GM10266 (cell line): ENCODE measurements at regions not wholly inside any gene's neighbourhood (a gene's known extent, or its start where the extent isn't known, plus 50 kb on each side); places are given as distances from the start of the nearest gene placed in this dataset.
"Not testable (repeated sequence)": the region's sequence is repeated elsewhere in the genome, so short reads cannot be mapped to it uniquely, and the experiment has no call there.

Source experiments
- DNase-seq: peaks from one replicate; pipeline ENCODE4 v3.0.0; 2012; ENCODE audit errors: extremely low spot score
- TF ChIP-seq, protein P1 (sequence below): IDR thresholded peaks from 2 replicates; pipeline ENCODE4 v1.5.1; 2012; ENCODE audit warnings: mild to moderate bottlenecking, low read depth; ENCODE audit not compliant: control insufficient read depth, insufficient read depth; ENCODE audit errors: missing control alignments

DNA sequence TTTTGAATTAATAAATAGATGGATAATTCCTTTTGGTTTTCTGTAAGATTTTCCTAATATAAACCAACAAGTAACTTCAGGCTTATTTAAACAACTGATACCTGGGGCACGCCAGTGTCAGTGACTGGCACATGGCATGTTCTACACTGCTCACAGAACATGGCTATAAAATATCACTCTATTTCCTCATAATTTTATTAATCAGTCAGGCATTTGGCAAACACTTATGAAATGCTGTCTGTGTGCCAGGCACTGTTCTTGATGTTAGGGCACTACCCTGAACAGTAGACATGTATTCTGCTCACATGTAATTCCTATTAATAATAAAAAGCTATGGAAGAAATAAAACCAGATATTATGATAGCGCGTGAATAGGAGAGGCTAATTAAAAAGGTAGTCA is 661.0 kb downstream of the DTWD2 start:
- no peak for DNase-seq
- TF ChIP-seq, protein P1, sequence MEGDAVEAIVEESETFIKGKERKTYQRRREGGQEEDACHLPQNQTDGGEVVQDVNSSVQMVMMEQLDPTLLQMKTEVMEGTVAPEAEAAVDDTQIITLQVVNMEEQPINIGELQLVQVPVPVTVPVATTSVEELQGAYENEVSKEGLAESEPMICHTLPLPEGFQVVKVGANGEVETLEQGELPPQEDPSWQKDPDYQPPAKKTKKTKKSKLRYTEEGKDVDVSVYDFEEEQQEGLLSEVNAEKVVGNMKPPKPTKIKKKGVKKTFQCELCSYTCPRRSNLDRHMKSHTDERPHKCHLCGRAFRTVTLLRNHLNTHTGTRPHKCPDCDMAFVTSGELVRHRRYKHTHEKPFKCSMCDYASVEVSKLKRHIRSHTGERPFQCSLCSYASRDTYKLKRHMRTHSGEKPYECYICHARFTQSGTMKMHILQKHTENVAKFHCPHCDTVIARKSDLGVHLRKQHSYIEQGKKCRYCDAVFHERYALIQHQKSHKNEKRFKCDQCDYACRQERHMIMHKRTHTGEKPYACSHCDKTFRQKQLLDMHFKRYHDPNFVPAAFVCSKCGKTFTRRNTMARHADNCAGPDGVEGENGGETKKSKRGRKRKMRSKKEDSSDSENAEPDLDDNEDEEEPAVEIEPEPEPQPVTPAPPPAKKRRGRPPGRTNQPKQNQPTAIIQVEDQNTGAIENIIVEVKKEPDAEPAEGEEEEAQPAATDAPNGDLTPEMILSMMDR, result no peak

DNA sequence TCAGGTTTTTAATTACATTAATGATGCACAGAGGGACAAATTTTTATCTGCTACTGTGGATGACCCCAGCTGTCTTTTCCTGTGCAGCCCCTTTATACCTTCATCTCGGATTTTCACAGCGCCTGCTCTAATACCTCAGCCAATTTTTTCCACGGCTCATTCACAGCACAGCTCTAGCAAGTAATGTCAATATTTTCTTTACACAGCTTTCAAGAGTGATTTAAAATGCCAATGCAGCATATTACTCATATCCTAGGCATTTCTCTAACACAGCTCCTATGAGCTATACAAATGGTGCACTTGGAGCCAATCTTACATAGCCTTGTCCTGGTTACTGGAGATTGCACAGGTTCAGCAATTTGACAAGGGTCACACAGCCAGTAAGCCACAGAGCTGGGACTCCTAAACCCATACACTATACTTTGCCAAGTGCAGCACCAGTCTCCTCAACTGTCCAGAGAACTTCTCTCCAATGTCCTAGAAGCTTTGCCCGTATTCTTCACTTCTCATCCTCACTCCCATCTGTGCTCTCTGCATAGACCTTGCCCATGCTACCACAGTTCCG is 661.8 kb downstream of the DTWD2 start:
- TF ChIP-seq, protein P1, result no peak
- DNase-seq, result no peak

DNA sequence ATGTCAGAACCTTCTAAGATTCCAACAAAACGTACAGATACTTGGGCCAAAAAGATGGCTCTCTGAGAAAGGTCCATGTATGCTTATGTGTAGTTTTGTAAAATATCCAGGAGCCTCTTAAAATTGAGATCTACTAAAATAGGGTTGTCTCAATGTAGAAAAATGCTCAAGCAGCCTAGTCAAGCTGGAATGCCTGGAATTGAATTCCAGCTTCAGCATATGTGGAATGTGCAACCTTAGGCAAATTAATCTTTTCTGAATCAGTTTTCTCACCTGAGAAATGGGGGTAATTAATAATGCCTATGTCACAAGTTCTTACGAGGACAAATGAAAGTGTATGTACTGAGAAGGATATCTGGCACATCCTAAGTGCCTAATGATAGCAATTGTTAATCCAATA is 662.4 kb downstream of the DTWD2 start:
- TF ChIP-seq, protein P1, result no peak
- DNase-seq, result no peak

DNA sequence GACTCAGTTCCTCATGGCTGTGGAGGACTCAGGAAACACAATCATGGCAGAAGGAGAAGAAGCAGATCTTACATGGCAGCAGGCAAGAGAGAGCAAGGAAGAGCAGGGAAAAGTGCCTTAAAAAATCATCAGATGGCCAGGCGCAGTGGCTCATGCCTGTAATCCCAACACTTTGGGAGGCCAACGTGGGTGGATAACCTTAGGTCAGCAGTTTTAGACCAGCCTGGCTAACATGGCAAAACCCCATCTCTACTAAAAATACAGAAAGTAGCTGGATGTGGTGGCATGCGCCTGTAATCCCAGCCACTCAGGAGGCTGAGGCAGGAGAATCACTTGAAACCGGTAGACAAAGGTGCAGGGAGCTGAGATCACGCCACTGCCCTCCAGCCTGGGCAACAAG is 664.6 kb downstream of the DTWD2 start:
- DNase-seq, result not testable (repeated sequence)

DNA sequence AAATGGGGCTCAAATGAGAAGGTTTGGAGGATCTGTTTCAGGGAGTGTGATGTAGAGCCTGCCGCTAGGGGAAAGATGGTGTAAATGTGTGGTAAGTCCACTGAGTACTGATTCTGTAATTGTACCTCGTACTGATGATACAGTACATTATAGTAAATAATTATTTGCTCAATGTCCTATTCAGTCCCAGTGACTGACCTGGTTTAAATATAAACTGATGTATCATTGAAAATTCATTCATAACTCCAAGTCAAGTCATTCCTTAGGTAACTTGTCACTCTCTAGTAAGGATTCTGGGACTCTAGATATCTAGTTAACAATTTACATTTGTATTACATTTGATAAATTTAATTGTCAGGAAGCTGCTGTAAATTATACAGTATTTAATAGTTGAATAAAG is 667.3 kb downstream of the DTWD2 start:
- TF ChIP-seq, protein P1, result no peak
- DNase-seq, result no peak

DNA sequence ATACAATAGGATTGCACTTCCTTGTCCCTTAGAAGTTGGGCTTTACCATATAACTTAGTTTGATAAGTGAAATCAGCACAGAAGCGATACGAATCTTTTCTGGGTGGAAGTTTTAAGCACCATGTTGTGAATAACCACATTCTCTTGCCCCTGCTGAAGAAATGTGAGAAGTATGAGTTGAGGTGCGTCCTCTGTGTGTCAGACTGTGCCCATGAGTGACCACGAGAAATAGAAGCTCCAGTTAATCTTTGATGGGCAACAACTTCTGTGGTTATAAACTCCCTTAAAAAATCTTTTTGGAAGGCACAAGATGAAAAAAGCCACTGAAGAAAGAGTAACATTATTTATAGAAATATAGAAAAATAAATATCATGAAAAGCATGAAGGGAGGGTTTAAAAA is 668.2 kb downstream of the DTWD2 start:
- no peak for DNase-seq
- TF ChIP-seq, protein P1, result no peak

DNA sequence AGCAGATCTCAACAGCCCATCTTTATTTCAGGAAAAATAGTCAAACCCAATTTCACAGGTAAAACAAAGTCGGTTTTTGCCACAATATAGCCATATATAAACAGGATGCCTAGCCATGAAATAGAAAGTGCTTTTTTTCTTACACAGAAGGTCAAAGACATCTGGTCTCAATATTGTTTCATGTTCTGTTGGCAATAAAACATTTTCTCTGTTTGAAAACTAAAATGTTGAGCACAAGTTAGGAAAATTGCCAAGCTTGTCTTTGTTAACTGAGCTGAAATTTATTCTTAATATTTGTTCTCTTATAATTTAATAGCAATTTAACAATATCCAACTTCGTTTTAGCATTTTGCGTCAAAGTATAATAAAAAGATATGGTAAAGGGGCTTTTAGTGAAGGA is 673.4 kb downstream of the DTWD2 start:
- TF ChIP-seq, protein P1, result no peak
- DNase-seq, result no peak

DNA sequence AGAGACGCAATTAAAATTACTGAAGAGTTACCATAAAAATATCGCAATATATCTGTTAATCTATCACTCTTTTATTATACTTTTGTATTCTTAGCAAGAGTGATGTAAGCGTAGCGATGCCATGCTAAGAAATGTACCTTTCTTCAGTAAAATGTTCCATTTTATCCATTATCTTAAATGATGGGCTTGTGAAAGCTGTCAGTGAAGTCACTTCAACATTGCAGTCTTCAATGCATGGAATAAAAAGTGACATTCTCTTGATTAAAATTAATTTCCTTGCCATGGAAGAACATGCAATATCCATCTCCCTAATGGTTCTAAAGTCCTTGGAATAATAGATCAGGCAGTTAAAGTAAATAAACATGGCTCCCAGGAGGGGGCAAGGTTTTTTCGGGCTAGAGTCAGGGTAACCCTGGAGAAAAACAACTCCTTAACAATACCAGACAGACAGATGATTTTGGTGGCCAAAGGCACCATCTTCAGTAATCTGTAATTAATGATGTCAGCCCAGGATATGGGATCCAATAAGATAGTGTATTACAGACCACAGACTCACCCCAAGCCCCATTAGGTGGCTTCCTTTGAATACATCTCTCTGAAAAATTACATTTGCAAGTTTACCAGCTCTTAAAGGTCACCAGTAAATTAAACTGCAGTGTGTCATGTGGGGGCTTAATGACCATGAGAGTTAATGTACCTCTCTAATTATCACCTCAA is 677.1 kb downstream of the DTWD2 start:
- TF ChIP-seq, protein P1, result no peak
- no peak for DNase-seq
